Left ventricle myocardium inferior (tissue), 1 donor: ENCODE measurements at regions not wholly inside any gene's neighbourhood (a gene's known extent, or its start where the extent isn't known, plus 50 kb on each side); places are given as distances from the start of the nearest gene placed in this dataset.

Experiments used
- DNase-seq: peaks from one replicate; pipeline ENCODE4 v3.0.0-alpha.2; 2020
- H3K27ac ChIP-seq: fragments of 200-600 bp; replicated peaks from 2 replicates; pipeline ENCODE4 v1.8.0; 2021
- H3K27me3 ChIP-seq: fragments of 200-600 bp; 2 replicates; pipeline ENCODE4 v1.8.0; 2021; ENCODE audit warnings: low read depth
- H3K36me3 ChIP-seq: fragments of 200-600 bp; 2 replicates; pipeline ENCODE4 v1.8.0; 2021
- H3K4me1 ChIP-seq: fragments of 200-600 bp; 2 replicates; pipeline ENCODE4 v1.8.0; 2021
- H3K4me3 ChIP-seq: fragments of 200-600 bp; 2 replicates; pipeline ENCODE4 v1.8.0; 2021; ENCODE audit warnings: mild to moderate bottlenecking, moderate library complexity
- H3K9me3 ChIP-seq: fragments of 200-600 bp; replicated peaks from 2 replicates; pipeline ENCODE4 v1.8.0; 2021
- intact Hi-C: fragments of 100-400 bp; cut with micrococcal nuclease; formaldehyde crosslinking; loops from one replicate; pipeline ENCODE4 v1.11.0; 2022
- TF ChIP-seq, protein P1 (sequence below): fragments of 200-600 bp; IDR thresholded peaks from 2 replicates; pipeline ENCODE4 v1.8.0; 2021; ENCODE audit warnings: antibody characterized with exemption, mild to moderate bottlenecking, borderline replicate concordance
- donor health status: DM: no; HTN: yes; CAD: no; lungs with severe emphysema.

DNA sequence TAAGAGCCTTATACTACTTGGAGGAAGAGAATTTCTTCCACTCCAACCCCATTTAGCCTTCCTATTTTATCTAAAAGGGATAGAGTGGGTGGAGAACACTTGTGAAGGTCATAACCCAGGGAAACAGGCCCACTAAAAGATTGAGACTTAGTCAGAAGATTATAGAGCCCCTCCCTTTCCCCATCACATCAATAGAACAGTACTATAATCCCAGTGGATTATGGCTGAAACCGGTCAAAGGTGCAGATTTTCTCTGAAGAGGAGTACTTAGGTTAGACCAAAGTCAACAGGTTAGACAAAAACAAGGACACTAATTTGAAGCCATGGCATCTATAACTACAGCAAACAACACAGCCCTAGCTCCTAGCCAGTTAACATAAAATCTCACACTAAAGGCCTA lies 330.9 kb upstream of the NOX3 start:
- H3K9me3 ChIP-seq, result peaks cover 7% of the 10 kb centered on the region
- H3K36me3 ChIP-seq, result no peaks in the 10 kb centered on the region
- H3K4me3 ChIP-seq, result no peak overlapping the region
- H3K27ac ChIP-seq, result no peak overlapping the region
- intact Hi-C loops, result no loop called here
- no peak for DNase-seq
- TF ChIP-seq, protein P1, sequence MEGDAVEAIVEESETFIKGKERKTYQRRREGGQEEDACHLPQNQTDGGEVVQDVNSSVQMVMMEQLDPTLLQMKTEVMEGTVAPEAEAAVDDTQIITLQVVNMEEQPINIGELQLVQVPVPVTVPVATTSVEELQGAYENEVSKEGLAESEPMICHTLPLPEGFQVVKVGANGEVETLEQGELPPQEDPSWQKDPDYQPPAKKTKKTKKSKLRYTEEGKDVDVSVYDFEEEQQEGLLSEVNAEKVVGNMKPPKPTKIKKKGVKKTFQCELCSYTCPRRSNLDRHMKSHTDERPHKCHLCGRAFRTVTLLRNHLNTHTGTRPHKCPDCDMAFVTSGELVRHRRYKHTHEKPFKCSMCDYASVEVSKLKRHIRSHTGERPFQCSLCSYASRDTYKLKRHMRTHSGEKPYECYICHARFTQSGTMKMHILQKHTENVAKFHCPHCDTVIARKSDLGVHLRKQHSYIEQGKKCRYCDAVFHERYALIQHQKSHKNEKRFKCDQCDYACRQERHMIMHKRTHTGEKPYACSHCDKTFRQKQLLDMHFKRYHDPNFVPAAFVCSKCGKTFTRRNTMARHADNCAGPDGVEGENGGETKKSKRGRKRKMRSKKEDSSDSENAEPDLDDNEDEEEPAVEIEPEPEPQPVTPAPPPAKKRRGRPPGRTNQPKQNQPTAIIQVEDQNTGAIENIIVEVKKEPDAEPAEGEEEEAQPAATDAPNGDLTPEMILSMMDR, result no peak
- no peaks in the 10 kb centered on the region for H3K4me1 ChIP-seq
- no peaks in the 10 kb centered on the region for H3K27me3 ChIP-seq

DNA sequence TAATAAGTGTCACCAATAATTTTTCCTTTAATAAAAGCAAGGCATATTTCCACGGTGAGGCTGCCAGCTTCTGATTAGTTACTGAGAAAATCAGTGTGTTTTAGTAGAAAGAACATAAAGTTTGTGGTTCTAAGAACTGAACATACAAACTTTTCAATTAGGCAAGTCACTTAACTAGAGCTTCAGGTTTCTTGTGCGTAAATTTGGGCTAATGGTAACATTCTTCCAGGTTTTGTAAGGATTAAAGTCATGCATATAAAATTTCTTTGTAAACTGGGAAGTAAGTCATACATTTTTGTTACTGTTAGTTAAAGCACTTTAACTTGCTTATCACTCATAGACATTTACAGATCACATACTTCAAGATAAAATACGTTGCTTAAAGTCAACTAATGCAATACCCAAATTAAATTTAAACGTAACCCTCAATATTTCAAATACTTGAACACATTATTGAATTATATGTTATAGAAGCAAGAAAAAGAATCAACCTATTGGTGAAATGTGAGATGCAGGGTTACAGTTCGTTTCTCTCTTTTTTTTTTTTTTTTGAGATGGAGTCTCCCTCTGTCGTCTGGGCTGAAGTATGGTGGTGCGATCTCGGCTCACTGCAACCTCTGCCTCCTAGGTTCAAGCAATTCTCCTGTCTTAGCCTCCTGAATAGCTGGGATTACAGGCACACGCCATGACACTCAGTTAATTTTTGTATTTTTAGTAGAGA lies 327.3 kb upstream of the NOX3 start:
- TF ChIP-seq, protein P1, result no peak
- no peaks in the 10 kb centered on the region for H3K9me3 ChIP-seq
- no peaks in the 10 kb centered on the region for H3K36me3 ChIP-seq
- H3K27me3 ChIP-seq, result no peaks in the 10 kb centered on the region
- no peak overlapping the region for H3K4me3 ChIP-seq
- no peaks in the 10 kb centered on the region for H3K4me1 ChIP-seq
- H3K27ac ChIP-seq, result no peak overlapping the region
- no peak for DNase-seq
- intact Hi-C loops, result no loop called here

GRCh38 chr6:155782320-155782731 lies 326.7 kb upstream of the NOX3 start:
- Histone ChIP-seq H3K36me3 (no peaks in the 10 kb centered on the region), H3K9me3 (no peaks in the 10 kb centered on the region), H3K4me3 (no peak overlapping the region), H3K4me1 (no peaks in the 10 kb centered on the region), H3K27ac (no peak overlapping the region), H3K27me3 (no peaks in the 10 kb centered on the region)
- TF ChIP-seq, protein P1, result no peak
- intact Hi-C loops, result no loop called here
- no peak for DNase-seq

DNA sequence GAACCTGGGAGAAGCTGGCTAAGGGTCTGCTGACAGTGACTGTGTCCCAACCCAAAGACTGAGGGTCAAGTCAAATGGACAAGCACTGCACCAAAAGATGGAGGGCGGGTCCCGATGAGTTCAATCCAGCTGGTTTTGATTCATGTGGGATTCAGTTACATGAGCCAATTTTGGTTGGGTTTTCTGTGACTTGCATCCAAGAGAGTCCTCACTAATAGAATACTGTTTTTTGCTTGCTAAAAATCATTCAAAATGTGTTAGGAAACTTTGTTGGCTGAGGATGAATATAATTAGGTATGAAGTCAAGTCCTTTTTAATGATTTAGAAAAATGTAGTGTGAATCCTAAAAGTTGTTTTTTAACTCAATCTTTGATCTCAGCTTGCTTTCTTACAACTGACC lies 323.8 kb upstream of the NOX3 start:
- H3K27me3 ChIP-seq, result no peaks in the 10 kb centered on the region

DNA sequence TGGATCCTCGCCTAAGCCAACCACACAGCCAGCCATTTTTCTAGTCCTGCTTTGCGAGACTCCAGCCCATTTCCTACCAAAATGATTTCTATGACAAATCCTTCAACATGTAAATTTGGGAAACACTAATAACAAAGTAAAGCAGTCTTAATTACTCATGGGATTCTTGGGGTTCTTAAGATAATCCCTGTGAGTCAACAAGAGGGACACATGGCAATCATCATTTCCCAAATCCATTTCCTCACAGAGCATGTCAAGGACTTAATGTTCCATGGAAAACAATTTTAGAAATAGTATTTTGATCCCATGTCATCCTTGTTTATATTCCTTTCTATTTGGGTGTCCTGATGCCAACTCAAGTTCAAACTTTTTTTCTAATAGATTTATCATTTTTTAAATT lies 322.7 kb upstream of the NOX3 start:
- no peak overlapping the region for H3K27ac ChIP-seq
- no peaks in the 10 kb centered on the region for H3K27me3 ChIP-seq
- H3K9me3 ChIP-seq, result peaks cover 6% of the 10 kb centered on the region
- TF ChIP-seq, protein P1, result no peak
- DNase-seq, result no peak
- H3K36me3 ChIP-seq, result no peaks in the 10 kb centered on the region
- no peak overlapping the region for H3K4me3 ChIP-seq
- H3K4me1 ChIP-seq, result no peaks in the 10 kb centered on the region
- intact Hi-C loops, result no loop called here

More for the DNA sequence above, 323.8 kb upstream of the NOX3 start:
- no peaks in the 10 kb centered on the region for H3K4me1 ChIP-seq
- TF ChIP-seq, protein P1, result no peak
- H3K4me3 ChIP-seq, result no peak overlapping the region
- H3K36me3 ChIP-seq, result no peaks in the 10 kb centered on the region
- no peak overlapping the region for H3K27ac ChIP-seq
- H3K9me3 ChIP-seq, result peaks cover under 1% of the 10 kb centered on the region
- DNase-seq, result no peak
- intact Hi-C loops, result no loop called here
